ENCODE measurements at regions not wholly inside any gene's neighbourhood (a gene's known extent, or its start where the extent isn't known, plus 50 kb on each side); places are given as distances from the start of the nearest gene placed in this dataset.

GRCh38 chr13:78712831-78713230 is 53.9 kb upstream of the OBI1 start:
- TF ChIP-seq CTCF (tag by site-specific recombination; IDR thresholded peaks at IDR 0.05) (no peak), GLI4 (tag by site-specific recombination; IDR thresholded peaks at IDR 0.05) (no peak), MYNN (tag by site-specific recombination; IDR thresholded peaks at IDR 0.05; ENCODE audit: borderline replicate concordance) (no peak), ZNF324 (tag by site-specific recombination; IDR thresholded peaks at IDR 0.05) (no peak), ZFHX2 (tag by site-specific recombination; conservative IDR thresholded peaks at IDR 0.05) (no peak), ZNF175 (tag by site-specific recombination; IDR thresholded peaks at IDR 0.05) (no peak), ZNF112 (tag by site-specific recombination; IDR thresholded peaks at IDR 0.05) (no peak), ZNF623 (tag by site-specific recombination; IDR thresholded peaks at IDR 0.05) (no peak), ZFP69B (tag by site-specific recombination; IDR thresholded peaks at IDR 0.05) (no peak), ZNF792 (tag by site-specific recombination; IDR thresholded peaks at IDR 0.05) (no peak), TCF7L2 (IDR thresholded peaks at IDR 0.05; ENCODE audit: borderline replicate concordance, low read depth, low read length) (no peak)
